ENCODE measurements at regions not wholly inside any gene's neighbourhood (a gene's known extent, or its start where the extent isn't known, plus 50 kb on each side); places are given as distances from the start of the nearest gene placed in this dataset.

GRCh38 chr6:71766796-71767195, 119.6 kb upstream of the RIMS1 start:
- Histone ChIP-seq H2AFZ (ENCODE audit: control insufficient read depth, low read depth, low read length) (no peak overlapping the region), H3K36me3 (ENCODE audit: control insufficient read depth in 2 of 2, insufficient read depth in 2 of 2, low read length in 1 of 2) (no peaks in the 10 kb centered on the region), H3K9me3 (replicated peaks; ENCODE audit: control insufficient read depth, insufficient read depth, low read length) (no peaks in the 10 kb centered on the region), H3K79me2 (ENCODE audit: control insufficient read depth, insufficient read depth, low read length) (no peaks in the 10 kb centered on the region), H3K27me3 (replicated peaks in 1 of 2; ENCODE audit: control insufficient read depth in 2 of 2, insufficient read depth in 2 of 2, low read length in 1 of 2) (no peaks in the 10 kb centered on the region), H3K4me3 (no peak overlapping the region), H3K4me1 (ENCODE audit: control insufficient read depth, insufficient read depth, low read length) (no peaks in the 10 kb centered on the region), H4K20me1 (ENCODE audit: control insufficient read depth, insufficient read depth) (no peaks in the 10 kb centered on the region), H3K4me2 (ENCODE audit: control insufficient read depth, insufficient read depth) (no peak overlapping the region), H3K9ac (ENCODE audit: control insufficient read depth, insufficient read depth, low read length) (no peak overlapping the region), H3K27ac (ENCODE audit: control insufficient read depth, insufficient read depth) (no peak overlapping the region)
- CTCF ChIA-PET: no interaction called here
- ATAC-seq (no peak), DNase-seq (ENCODE audit: low read depth, low spot score) (no peak), FAIRE-seq (no peak)
- TF ChIP-seq JUND (IDR thresholded peaks at IDR 0.05; ENCODE audit: low read depth, low read length): no peak
- TF ChIP-seq, protein P1, sequence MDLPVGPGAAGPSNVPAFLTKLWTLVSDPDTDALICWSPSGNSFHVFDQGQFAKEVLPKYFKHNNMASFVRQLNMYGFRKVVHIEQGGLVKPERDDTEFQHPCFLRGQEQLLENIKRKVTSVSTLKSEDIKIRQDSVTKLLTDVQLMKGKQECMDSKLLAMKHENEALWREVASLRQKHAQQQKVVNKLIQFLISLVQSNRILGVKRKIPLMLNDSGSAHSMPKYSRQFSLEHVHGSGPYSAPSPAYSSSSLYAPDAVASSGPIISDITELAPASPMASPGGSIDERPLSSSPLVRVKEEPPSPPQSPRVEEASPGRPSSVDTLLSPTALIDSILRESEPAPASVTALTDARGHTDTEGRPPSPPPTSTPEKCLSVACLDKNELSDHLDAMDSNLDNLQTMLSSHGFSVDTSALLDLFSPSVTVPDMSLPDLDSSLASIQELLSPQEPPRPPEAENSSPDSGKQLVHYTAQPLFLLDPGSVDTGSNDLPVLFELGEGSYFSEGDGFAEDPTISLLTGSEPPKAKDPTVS (IDR thresholded peaks at IDR 0.05; ENCODE audit: low read depth, low read length): no peak
- no peak for TF ChIP-seq DPF2 (IDR thresholded peaks at IDR 0.05)
- no peak for TF ChIP-seq MXI1 (IDR thresholded peaks at IDR 0.05; ENCODE audit: low read depth, low read length)
- no peak for TF ChIP-seq LARP7 (IDR thresholded peaks at IDR 0.05)
- no peak for TF ChIP-seq MYC (IDR thresholded peaks at IDR 0.05; ENCODE audit: insufficient read depth, insufficient read length, insufficient replicate concordance, low read length, severe bottlenecking)
- TF ChIP-seq, protein P2, sequence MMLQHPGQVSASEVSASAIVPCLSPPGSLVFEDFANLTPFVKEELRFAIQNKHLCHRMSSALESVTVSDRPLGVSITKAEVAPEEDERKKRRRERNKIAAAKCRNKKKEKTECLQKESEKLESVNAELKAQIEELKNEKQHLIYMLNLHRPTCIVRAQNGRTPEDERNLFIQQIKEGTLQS (IDR thresholded peaks at IDR 0.05; ENCODE audit: borderline replicate concordance, extremely low read depth, low read depth, low read length): no peak
- TF ChIP-seq NFIC (IDR thresholded peaks at IDR 0.05; ENCODE audit: low read depth, low read length): no peak
- WGBS (ENCODE audit: insufficient coverage, insufficient replicate concordance, low lambda C conversion rate, missing lambda C conversion rate): 0% methylated on average over 3 of the region's 3 CpGs
- SMC1A ChIA-PET (ENCODE audit: uncharacterized antibody, unreplicated experiment): no interaction called here
- RAD21 ChIA-PET (ENCODE audit: unreplicated experiment): no interaction called here
- in situ Hi-C loops (cut with MboI) (no loop called here), intact Hi-C loops (cut with micrococcal nuclease; ENCODE audit: unreplicated experiment) (no loop called here)
- no TSS peak for BruUV-seq (replicated peaks)
- POLR2A ChIA-PET: no interaction called here
